ENCODE measurements at regions not wholly inside any gene's neighbourhood (a gene's known extent, or its start where the extent isn't known, plus 50 kb on each side); places are given as distances from the start of the nearest gene placed in this dataset.

DNA sequence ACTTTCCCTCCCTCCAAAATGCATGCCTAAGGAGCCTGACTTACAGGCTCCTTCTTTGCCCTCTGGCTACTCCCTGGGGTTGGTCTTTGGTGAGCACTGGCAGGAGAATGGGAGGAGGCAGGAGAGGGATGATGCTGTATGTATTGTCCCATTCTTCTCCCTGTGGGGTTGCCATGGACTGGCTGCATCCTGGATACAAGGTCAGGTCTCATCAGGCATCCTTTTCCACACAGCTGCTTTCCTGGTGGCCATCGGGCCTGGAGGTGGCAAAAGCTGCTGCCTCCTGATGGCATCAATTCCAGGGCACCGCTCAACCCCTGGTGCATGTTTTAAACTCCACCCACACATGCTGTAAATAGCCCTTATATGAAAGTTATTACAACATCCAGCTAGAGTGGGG, 257.2 kb downstream of the ETS1 start:
- no peak for DNase-seq (ENCODE audit: low spot score)

DNA sequence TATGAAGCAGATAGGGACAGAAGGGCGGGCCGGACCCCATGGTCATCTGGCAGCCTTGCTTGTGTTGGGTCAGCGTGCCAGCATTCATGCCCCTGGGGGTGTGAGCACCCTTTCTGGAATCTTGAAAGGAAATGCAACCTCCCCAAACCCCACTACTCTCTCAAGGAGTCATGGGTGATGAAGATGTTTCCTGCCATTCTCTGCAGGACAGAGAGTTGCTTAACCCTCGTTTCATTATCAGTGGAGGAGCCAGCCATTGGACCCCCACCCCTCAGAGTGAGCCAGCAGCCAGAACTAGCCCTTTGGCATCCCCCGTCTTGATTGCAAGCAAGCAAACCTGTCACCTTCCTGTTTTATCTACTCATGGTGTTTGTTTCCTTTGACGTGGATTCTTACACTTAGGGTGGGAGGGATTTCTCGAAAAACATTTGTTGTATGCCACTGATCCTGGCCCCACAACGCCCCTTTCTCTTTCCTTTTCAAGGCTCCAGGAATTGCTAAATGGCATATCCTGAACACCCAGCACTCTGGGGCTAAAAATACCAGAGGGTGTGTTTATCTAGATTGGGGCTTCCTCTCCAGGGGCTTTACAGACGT, 258.3 kb downstream of the ETS1 start:
- DNase-seq (ENCODE audit: low spot score), result no peak

DNA sequence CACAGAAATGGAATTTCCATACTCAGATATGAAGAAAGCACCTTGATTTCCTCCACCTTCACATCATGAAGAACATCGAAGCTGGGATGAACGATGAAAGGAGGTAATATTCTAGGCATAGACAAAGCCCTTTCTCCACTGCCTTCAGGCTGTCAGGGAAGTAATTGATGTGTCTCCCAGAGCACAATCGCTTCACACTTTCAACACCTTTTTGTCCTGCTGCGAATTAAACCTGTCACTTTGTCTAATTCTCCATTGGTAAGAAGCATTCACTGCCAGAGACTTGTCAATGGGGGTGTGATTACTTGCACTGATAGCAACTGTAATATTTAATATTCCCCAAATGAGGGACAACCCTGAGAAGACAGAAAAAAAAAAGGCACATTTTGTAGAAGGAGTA, 260.1 kb downstream of the ETS1 start:
- DNase-seq (ENCODE audit: low spot score), result no peak

DNA sequence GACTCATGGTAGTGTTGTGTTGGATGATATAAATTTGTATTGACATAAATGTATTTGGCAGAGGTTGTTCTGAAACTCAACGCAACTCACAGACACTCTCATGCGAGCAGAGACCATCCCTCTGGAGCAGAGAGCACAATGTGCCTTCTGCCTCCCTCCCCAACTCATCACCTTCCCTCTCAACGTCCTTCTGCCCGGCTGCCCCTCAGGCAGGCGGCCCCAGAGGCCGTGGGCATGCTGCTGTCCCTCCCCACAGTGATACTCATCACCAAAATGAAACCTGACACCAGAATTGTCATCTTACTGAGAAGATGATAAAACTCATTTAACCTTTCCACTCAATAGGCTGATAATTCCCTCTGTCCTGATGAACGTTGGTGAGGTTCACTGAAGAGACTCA, 260.6 kb downstream of the ETS1 start:
- no peak for DNase-seq (ENCODE audit: low spot score)

DNA sequence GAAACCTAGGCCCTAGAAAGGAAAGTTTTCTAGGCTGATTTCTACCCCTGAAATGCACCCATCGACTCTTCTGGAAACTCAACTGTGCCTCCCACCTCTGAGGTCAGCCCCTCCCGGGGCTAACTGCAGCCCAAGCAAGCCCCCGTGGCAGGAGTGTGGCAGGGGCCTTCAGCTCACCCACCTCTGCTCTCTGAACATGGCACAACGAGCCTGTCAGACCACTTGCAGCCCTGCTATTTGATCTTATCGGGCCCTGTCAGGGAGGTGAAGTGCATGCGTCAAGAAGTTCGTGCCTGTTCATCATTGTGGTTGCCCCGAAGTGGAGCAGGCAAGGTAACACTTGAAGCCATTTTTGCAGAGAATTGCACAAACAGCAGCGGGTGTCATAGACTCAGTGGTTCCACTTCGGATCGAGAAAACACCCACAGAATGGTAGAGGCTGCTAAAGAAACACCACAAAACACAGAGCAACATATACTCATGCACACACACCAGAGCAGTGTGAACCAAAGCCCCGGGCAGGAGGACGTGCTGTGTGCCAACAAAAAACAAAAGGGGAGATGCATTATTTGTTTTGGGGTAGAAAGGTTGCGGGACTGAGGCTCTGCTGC, 262.7 kb downstream of the ETS1 start:
- no peak for DNase-seq (ENCODE audit: low spot score)

DNA sequence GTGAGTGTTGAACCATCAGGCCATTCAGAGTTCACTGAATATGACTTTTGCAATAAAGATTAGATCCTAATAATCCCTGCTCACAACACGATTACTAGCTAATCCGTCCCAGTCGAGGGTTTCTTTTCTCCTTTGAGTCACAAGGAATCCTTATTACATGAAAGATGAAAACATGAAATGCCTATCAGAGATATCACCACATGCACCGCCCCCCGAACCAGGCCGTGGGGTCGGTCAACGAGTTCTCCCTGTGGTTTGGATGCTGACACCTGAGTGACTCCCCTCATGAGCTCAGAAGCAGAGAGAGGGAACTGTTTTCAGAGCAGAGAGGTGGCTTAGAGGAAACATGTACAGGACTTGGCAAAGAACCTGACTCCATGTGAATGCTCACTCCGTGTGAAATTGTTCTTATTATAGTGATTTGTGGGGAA, 263.3 kb downstream of the ETS1 start:
- DNase-seq (ENCODE audit: low spot score), result no peak

DNA sequence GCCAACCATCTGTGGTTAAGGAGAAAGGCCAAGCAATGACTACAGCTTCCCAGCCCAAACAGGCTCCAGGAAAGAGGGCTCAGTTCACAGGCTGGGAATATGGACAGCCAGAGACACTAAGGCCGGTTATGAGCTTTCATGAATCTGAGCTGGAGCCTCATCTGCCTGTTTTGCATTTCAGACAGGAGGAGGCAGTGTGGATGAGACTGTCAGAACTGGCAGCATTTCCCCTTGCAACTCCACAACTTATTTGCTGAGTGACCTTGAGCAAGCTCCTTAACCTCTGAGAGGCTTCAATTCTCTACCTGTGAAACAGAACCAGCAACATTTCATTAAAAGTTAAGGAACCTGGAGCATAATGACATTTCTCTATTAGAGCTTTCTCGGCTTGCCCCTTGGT, 264.0 kb downstream of the ETS1 start:
- DNase-seq (ENCODE audit: low spot score), result peak; percentile 33

DNA sequence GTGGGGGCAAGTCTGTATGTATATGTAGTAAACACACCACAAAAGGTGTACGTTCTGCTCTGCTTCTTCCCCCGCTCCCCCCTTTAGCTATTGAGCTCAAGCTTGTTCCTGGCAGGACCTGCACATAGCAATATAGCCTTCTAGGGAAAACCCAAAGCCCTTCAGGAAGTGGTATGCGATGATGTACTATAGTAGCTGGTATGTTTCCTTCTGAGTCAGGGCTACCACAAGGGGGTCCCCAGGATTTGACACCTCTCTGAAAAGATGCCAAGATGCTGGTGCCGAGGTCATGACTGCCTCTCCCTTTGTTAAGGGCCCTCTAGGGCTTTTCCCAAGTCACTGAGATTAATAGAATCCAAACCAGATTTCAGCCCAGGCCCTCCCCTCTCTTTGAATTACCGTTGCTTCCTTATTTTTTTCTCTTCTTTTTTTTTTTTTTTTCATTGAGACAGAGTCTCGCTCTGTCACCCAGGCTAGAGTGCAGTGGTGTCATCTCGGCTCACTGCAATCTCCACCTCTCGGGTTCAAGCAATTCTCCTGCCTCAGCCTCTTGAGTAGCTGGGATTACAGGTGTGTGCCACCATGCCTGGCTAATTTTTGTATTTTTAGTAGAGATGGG, 268.4 kb downstream of the ETS1 start:
- DNase-seq (ENCODE audit: low spot score), result no peak

DNA sequence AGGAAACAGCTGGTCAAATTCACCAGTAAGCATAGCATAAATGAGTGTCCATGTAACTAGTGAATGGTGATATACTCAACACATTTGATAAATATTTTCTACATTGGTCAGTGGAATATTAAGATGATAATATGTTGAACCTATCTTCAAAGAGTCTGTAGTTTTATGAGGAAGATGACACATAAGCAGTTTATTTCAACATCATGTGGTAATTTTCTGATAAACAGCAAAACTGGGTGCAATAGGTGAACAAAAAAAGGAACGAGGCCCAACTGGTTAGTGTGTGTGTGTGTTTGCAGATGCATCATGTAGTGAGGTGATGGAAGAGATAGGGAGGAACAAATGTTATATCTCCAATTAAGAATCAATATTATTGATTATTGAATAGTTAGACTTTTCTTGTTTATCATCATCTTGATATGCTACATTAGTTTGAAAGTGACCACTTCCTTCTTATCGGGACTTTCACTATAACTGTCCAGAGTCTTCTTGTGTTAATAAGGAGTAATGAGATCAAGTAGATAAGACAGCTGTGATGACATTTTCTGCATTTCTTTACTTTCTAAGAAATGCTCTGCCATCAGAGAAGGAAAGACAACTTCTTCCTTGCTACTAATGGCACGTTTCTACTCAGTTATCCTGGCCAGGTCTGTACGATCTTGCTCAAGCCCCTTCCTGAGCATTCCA, 270.7 kb downstream of the ETS1 start:
- no peak for DNase-seq (ENCODE audit: low spot score)

DNA sequence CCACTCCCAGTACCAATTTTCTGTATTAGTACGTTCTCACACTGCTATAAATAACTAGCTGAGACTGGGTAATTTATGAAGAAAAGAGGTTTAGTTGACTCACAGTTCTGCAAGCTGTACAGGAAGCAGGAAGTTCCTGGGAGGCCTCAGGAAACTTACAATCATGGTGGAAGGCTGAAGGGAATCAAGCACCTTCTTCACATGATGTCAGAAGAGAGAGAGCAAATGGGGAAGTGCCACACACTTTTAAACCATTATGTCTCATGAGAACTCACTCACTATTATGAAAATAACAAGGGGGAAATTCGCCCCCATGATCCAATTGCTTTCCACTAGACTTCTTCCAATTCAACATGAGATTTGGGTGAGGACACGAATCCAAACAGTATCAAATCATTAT, 271.4 kb downstream of the ETS1 start:
- no peak for DNase-seq (ENCODE audit: low spot score)

DNA sequence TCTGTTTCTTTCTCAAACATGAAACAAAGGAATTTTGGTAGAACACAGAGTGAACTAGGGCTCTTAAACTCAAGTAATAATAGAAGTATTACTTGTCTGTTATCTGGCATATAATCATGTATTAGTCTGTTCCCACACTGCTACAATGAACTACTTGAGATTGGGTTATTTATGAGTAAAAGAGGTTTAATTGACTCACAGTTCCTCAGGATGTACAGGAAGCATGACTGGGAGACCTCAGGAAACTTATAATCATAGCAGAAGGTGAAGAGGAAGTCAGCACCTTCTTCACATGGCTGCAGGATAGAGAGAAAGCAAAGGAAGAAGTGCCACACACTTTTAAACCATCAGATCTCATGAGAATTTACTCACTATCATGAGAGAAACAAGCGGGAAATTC, 273.4 kb downstream of the ETS1 start:
- DNase-seq (ENCODE audit: low spot score), result no peak

DNA sequence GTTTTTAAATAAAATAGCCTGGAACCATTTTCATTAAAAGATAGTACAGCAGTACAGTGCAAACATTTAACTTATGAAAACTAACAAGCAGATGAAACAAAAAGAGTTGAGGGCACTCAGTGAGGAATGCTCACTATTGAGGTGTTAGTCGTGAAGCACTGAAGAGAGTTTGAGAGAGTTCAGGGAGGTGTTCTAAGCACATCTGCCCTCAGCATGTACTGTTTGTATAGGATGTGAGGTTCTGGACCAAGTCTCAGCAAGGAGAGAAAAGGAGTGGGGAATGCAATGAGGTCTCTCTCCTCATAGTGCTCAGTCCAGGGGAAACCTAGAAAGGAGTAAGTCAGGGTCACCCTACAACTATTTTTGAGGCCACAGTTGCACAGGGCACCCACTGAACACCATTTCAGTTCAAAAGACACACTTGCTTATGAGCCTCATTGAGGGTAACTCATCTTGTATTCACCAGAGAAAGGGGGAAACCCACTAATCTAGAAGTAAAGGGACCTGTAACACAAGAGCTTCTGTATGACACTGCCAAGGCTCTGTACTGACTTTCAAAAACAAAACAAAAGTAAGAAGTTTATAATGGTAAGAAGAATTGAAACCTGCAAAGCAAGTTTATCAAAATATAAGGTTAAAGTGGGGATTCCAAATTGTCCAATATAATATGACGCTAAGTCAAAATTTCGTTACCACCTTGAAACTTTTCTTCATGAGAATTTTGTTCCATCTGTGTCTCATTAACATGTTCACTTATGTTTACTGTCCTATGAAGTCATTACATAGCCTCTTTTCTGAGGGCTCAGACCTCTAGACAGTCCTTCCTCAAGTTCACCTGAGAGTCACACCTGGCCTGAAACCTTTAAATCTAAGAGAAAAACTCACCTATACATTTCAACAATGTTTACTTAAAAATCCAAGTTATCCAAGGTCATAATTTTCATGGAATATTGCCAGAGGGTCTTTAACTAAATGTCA, 275.3 kb downstream of the ETS1 start:
- DNase-seq (ENCODE audit: low spot score), result no peak

DNA sequence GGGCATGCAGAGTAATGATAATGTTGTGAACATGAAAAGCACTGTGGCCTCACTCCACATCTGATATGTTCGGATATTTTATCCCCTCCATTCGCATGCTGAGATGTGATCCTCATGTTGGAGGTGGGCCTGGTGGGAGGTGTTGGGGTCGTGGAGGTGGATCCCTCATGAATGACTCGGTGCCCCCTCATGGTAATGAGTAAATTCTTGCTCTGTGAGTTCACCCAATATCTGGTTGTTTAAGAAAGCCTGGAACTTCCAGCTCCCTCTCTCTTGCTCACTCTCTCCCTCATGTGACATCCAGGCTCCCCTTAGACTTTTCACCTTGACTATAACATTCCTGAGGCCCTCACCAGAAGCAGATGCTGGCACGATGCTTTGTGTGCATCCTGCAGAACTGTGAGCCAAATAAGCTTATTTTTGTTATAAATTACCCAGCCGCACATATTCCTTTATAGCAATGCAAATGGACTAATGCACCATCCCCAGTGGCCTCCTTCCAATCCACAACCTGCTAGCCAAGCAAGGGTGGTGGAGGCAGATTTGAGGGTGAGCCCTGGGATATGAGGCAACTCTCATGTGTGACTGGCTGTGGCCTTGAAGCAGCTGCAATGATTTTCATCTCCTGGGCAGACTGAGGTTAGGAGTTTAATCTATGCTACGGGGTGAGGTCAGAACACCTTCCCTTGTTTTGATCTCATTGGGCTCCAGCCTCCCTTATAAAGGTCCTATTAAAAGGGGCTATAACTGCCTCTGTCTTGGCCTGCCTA, 276.5 kb downstream of the ETS1 start:
- no peak for DNase-seq (ENCODE audit: low spot score)

DNA sequence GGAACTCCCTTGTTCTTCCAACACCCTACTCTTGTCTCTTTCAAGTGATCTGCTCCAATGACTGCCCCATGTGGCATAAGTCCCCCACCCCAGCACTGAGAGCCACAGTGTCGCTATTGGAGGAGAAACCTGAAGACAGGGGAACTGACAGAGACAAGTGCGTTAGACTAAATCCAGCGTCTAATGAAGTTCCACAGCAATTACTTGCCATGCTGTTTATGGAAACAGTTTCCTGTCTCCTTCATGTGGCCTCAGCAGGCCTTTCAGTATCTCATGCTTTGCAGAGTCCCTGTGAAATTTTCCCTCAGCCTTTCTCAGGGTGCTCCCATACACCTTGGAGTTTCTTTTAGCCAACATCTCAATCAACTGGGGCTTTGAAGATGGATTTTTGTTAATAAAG, 277.4 kb downstream of the ETS1 start:
- DNase-seq (ENCODE audit: low spot score), result no peak

DNA sequence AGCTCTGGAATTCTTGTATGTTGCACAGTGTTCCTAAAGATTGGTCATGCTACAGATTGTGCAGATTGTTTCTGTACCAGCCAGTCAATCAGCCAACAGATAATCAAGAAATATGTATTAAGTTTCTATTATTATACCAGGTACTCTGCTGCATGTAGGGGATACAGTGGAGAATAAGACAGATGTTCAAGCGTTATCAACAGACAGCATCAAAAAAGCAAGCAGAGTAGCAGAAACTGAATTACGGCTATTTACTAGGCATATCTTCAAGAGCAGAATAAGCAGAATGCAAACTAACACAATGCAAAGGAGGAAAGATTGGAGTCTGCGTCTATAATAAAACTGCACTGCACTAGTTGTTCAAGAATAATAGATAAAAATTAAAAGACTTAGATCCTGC, 278.6 kb downstream of the ETS1 start:
- DNase-seq (ENCODE audit: low spot score), result no peak

DNA sequence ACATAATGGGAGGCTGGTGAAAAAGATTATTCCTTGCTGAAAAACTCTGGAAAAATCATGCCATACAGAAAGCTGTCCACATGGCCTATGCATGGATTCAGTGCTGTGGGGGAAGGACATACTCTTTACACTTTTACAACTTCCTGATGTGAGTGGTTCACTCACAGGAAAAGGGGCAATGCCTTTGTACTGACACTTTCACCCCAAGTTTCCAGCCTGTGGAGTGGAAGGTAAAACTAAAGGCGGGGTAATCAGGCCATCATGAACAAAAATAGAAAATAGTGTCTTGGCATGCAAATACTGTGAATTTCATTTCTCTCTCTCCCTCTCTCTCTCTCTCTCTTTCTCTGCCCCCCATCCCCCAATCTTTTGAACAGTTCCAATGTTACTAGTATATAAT, 281.8 kb downstream of the ETS1 start:
- DNase-seq (ENCODE audit: low spot score), result no peak

DNA sequence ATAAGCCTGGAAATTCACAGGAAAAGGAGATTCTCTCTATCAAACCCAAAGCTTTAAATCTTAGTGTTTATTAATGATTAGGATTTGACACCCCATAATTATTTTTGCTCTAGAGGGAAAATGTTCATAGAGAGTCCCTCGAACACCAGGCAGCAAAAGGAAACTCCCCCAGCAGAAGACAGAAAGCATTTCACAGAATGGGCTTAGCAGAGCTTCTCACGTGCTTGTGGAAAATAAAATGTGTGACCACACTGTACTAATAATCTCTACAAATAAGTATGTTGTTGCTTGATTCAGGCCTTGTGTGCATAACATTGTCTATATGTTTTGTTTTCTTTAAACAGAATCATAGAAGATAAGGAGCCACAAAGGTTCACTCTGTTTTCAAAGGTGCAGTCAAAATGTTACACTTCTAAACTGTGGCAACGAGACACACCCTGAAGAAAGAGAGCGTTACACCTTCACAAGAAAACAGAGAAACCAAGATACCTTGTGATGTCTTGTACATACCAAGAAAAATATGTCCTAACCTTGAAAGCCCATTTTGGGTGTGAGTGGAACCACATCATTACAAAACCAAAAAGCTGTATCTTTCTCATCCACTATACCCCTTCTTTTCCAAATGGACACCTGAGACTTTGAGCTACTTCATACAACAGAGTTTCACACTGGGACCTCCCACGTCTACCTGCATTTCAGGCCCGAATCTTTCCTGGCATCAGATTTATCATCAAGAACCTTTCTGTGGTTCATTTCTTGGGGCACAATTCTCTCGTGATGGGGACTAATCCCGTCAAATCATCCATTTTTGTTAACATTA, 282.5 kb downstream of the ETS1 start:
- no peak for DNase-seq (ENCODE audit: low spot score)

DNA sequence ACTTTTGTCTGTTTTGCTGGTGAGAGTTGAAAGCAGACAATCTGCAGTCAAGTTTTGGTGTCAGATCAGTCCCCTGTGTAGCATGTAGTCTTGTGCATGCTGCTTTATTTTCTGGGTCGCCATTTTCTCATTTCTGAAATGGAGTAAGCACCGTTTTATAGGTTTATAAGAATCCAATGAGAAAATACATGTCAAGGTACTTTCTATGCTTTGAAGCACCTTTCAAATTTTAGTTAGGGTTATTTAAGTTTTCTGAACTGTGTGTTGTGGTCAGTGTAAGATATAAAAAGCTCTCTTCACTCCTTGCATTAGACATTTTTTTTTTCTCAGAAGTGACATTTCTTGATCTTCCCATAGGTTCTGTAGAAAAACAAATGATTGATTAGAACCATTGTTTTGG, 283.2 kb downstream of the ETS1 start:
- DNase-seq (ENCODE audit: low spot score), result no peak

DNA sequence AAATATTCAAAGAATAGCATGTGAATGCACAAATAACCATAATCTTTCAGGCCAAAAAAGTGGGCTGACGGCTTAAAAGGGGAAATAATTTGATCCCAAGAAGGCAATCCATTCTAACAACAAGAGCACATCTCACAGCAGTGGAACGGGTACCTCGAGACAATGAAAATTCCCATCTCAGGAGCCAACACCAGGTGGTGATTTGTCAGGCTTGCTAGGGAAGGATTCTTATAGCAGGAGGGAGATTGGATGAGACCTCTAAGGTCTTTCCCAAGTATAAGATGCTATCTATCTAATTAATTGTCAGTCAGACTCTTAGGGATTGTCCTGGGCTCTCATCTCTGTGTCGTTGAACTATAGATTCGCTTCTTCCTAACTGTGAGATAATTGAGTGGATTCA, 284.0 kb downstream of the ETS1 start:
- DNase-seq (ENCODE audit: low spot score), result no peak

Data from HT-29 (cell line).